ENCODE measurements at regions not wholly inside any gene's neighbourhood (a gene's known extent, or its start where the extent isn't known, plus 50 kb on each side); places are given as distances from the start of the nearest gene placed in this dataset.

DNA sequence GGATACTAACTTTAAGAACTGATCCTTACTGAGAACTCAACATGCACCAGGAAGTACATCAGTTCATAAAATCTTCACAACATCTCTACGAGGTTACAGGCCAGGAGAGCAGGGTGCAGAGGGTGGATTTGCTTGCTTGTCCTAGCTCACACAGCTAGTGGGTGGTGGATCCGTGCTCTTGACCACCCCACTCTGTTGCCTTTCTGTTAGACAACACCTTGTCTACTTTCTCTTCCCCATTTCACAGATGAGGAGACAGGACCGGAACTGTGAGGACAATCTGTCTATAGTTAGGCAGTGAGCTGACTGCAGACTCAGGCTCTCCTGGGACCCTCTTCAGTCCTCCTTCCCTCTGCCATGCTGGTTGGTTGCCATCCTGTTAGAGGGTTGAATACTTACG lies 221.7 kb upstream of the TLE3 start:
- no peak for TF ChIP-seq POLR2AphosphoS5 (IDR thresholded peaks at IDR 0.05; ENCODE audit: low read depth, low read length)
- TF ChIP-seq, protein P1, sequence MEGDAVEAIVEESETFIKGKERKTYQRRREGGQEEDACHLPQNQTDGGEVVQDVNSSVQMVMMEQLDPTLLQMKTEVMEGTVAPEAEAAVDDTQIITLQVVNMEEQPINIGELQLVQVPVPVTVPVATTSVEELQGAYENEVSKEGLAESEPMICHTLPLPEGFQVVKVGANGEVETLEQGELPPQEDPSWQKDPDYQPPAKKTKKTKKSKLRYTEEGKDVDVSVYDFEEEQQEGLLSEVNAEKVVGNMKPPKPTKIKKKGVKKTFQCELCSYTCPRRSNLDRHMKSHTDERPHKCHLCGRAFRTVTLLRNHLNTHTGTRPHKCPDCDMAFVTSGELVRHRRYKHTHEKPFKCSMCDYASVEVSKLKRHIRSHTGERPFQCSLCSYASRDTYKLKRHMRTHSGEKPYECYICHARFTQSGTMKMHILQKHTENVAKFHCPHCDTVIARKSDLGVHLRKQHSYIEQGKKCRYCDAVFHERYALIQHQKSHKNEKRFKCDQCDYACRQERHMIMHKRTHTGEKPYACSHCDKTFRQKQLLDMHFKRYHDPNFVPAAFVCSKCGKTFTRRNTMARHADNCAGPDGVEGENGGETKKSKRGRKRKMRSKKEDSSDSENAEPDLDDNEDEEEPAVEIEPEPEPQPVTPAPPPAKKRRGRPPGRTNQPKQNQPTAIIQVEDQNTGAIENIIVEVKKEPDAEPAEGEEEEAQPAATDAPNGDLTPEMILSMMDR (IDR thresholded peaks at IDR 0.05; ENCODE audit: control extremely low read depth in 1 of 3, insufficient read depth in 1 of 3, low read depth in 1 of 3, low read length in 3 of 3) = no peak
- TF ChIP-seq POLR2A (IDR thresholded peaks at IDR 0.05; ENCODE audit: control extremely low read depth in 1 of 2, low read depth in 2 of 2, low read length in 2 of 2) = no peak

Data from H1 (cell line).